Prostate gland (tissue), 2 donors: ENCODE measurements at regions not wholly inside any gene's neighbourhood (a gene's known extent, or its start where the extent isn't known, plus 50 kb on each side); places are given as distances from the start of the nearest gene placed in this dataset.

Experiments used
- POLR2A ChIP-seq: fragments of 450-650 bp; IDR thresholded peaks from one replicate; pipeline ENCODE4 v1.6.1; 2016; ENCODE audit warnings: antibody characterized with exemption, mild to moderate bottlenecking
- POLR2AphosphoS5 ChIP-seq: sonication (generic); formaldehyde crosslinking; IDR thresholded peaks from one replicate; pipeline ENCODE4 v1.6.1; 2017; ENCODE audit warnings: antibody characterized with exemption
- TF ChIP-seq, protein P1 (sequence below), 4 experiments: fragments of 200-600 bp in 2 of 4; fragments of 450-650 bp in 2 of 4; sonication (generic) in 2 of 4; IDR thresholded peaks; 1 replicate in 3 of 4; 2 replicates in 1 of 4; pipeline ENCODE4 v1.5.1; 2016 to 2019; ENCODE audit warnings: antibody characterized with exemption in 4 of 4, mild to moderate bottlenecking in 2 of 4, moderate library complexity in 2 of 4

DNA sequence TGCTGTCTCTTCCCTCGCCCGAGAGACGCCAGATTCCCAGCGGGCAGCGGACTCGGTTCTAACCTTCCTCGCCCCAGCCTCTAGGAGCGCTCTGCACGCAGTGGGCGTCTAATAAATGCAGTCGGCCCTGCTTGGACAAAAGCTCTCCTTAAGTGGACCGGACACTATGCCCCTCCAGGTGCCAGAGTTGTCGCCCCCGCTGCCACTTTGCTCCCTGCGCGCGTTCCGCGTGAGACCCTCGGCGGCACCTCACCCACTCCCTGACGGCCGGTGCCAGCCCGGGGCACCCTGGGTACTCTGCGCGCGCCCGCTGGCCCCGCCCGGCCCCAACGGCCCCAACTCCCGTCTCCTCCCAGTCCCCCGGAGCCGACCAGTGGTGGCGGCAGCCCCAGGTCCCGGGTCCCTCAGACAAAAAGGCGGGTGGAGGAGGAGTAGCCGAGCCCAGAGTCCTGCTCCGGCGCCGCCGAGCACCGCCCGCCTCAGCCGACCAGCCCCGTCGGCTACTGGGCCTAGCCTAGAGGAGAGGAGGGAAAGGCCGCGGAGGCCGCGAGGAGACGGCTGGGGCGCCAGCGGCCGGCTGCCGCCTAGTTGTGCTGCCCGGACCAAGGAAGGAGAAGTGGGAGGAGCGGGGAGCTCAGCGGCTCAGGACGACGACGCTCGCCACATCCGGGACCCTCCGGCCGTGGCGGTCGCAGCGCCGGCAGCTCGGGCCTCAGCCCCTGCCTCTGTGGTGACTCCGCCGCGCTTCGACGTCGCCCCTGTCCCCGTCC lies 123.0 kb downstream of the GOSR1 start:
- TF ChIP-seq, protein P1, sequence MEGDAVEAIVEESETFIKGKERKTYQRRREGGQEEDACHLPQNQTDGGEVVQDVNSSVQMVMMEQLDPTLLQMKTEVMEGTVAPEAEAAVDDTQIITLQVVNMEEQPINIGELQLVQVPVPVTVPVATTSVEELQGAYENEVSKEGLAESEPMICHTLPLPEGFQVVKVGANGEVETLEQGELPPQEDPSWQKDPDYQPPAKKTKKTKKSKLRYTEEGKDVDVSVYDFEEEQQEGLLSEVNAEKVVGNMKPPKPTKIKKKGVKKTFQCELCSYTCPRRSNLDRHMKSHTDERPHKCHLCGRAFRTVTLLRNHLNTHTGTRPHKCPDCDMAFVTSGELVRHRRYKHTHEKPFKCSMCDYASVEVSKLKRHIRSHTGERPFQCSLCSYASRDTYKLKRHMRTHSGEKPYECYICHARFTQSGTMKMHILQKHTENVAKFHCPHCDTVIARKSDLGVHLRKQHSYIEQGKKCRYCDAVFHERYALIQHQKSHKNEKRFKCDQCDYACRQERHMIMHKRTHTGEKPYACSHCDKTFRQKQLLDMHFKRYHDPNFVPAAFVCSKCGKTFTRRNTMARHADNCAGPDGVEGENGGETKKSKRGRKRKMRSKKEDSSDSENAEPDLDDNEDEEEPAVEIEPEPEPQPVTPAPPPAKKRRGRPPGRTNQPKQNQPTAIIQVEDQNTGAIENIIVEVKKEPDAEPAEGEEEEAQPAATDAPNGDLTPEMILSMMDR (IDR thresholded peaks at IDR 0.05) = peak in 3 of 4 experiments; percentile 15 to 67 (median 30)
- TF ChIP-seq POLR2AphosphoS5 (peak; percentile 72), POLR2A (peak; percentile 83)
